Activated T-cell treated with anti-CD3 and anti-CD28 coated beads for 48 hours (primary cell): ENCODE measurements at regions not wholly inside any gene's neighbourhood (a gene's known extent, or its start where the extent isn't known, plus 50 kb on each side); places are given as distances from the start of the nearest gene placed in this dataset.
A peak's percentile ranks its signal among the peaks of the same experiment; 100 is the strongest.
"Not testable (repeated sequence)": the region's sequence is repeated elsewhere in the genome, so short reads cannot be mapped to it uniquely, and the experiment has no call there.

Experiments
- DNase-seq: peaks from one replicate; pipeline ENCODE4 v3.0.0-alpha.2; 2020; ENCODE audit warnings: low read depth

DNA sequence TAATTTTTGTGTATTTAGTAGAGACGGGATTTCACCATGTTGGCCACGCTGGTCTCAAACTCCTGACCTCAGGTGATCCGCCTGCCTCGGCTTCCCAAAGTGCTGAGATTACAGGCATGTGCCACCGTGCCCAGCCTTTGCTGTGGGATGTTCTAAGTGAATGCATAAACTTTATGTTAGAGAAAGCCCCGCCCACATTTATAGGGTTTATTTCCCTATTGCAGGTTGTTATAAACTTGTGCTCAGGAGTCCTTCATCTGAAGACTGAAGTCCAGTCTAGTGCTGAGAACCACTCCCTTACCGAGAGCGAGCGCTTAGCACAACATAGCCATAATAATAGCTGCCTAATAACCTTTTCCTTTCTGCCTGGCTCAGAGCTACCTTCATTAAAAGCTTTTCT, 75.4 kb upstream of the ZNF217 start:
- no peak for DNase-seq

DNA sequence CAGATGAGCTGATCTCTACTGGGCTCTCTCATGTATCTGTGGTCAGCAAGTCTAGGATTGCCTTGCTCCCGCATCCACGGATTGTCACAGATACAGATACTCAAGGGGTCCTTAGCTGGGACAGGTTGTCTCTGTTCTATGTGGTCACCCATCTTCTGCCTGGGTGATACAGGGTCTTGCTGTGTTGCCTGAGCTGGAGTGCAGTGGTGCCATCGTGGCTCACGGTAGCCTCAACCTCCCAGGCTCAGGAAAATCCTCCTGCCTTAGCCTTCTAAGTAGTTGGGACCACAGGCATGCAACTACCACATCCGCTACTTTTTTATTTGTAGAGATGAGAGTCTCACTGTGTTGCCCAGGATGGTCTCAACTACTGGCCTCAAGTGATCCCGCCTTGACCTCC, 72.5 kb upstream of the ZNF217 start:
- no peak for DNase-seq

DNA sequence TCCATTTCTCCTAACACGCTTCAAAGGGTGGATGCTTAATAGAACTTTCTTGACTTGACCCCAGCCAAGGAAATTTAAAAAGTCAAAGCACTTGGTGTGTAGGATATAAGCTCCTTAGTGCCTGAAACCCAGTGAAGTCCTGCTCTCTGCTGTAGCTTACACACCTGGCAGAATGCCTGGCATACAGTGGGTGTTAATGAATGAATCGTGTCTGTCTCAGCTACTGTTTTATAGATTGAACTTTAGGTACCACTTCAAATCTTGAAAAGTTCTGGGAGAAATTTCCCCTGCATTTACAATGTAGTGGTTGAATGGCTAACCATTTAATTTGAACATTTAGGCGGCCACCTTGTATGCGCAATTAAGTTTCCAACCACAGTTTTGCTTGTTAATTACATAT, 70.5 kb upstream of the ZNF217 start:
- no peak for DNase-seq

GRCh38 chr20:53663521-53663920, 69.9 kb upstream of the ZNF217 start:
- not testable (repeated sequence) for DNase-seq

DNA sequence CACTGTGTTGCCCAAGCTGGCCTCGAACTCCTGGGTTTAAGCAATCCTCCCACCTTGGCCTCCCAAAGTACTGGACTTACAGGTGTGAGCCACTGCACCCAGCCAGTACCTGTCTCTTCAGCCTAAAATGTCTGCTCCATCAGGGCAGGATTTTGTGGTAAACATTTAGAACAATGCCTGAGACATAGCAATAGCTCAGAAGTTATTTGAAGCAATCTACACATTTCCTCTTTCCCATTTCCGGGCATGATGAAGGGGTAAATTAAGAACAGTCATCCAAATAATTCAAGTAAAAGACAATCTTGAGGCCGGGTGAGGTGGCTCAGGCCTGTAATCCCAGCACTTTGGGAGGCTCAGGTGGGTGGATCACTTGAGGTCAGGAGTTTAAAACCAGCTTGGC, 69.0 kb upstream of the ZNF217 start:
- no peak for DNase-seq

GRCh38 chr20:53660947-53661381, 67.3 kb upstream of the ZNF217 start:
- DNase-seq: no peak

GRCh38 chr20:53660078-53660909, 66.7 kb upstream of the ZNF217 start:
- peak; percentile 34 for DNase-seq

GRCh38 chr20:53658973-53659372, 65.3 kb upstream of the ZNF217 start:
- DNase-seq: no peak

DNA sequence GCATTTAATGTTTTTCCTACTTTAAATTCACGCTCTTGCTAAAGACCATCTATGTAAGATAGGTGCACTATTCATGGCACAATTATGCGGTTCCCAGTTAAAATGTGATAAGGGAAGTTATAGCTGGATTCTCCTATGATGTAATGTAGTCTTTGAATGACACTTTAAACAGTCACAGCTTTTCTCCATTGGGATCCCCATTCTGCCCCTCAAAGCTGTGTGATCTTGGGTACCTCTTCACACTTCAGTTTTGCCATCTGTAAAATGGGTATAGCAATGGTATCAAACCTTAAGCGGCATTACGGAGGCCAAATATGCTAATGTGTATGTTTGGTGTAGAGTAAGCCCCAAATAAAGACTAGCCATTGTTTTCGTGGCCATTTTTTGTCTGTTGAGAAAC, 64.7 kb upstream of the ZNF217 start:
- DNase-seq: no peak

GRCh38 chr20:53657732-53658131, 64.1 kb upstream of the ZNF217 start:
- DNase-seq: no peak

GRCh38 chr20:53657279-53657678, 63.6 kb upstream of the ZNF217 start:
- DNase-seq: no peak

GRCh38 chr20:53656293-53657202, 62.9 kb upstream of the ZNF217 start:
- DNase-seq: no peak

DNA sequence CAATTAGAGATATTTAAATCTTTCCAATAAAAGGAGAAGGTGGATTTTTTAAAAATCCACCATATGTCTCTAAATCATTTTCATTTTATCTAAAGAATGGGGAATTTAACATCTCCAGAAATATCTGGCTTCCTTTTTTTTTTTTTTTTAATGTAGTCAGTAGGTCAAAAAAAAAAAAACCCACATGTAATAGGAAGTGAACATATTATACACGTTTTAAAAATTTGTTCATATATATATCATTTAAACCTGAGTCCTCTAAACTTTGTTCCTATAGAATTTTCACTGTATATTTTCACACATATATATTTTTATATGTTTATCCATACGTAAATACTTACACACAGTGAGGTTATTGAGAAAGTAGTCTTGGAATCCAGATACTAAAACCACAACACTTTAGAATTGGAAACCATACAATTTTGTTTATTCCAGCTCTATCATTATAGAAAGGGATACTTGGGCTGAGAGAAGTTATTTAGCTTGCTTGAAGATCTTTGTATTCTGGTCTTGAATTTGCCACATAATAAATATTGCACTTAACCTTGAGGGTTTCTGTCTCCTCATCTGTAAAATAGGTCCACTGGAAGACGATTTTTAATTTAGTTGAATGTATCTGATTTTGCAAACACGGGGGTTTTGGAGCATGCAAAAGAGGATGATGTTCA, 62.1 kb upstream of the ZNF217 start:
- no peak for DNase-seq

DNA sequence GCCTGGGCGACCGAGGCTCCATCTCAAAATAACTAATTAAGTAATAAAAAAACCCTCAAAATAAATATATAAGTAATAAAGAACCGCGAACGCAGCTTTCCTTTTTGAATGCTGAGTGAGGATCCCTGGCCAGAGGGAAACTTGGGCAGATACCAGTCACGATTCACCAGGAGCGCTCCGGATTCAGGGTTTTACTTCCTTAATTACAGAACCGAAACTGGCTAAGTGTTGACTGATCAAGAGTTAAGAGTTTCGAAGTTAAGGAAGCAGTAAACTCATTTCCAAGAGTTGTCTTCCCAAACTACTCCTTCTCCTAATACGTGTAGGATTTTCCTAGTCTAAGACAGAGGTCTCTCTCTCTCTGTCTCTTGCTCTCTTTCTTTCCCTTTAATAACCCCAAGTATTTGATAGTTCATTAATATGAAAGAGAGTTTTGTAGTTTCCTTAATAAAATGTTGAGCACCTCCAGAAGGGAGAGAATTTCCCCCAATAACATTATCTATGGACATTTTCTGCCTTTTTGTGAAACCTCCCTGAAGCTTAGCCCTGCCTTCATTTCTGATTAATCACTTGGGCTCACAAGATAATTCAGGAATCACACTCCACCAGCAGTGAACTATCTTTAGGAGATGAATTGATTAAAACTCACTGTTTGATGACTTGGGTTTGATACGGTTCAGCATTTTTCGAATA, 61.4 kb upstream of the ZNF217 start:
- DNase-seq: no peak

DNA sequence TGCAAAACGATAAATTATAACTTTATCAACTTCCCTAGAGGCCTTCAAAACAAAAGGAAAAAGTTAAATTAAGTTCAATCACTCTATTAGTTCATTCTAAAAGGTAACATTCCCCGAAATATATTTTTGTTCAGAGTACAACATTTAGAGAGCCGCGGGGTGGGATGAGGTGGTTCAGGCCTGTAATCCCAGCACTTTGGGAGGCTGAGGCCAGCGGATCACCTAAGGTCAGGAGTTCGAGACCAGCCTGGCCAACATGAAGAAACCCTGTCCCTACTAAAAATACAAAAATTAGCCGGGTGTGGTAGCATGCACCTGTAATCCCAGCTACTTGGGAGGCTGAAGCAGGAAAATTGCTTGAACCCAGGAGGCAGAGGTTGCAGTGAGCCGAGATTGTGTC, 60.9 kb upstream of the ZNF217 start:
- not testable (repeated sequence) for DNase-seq

DNA sequence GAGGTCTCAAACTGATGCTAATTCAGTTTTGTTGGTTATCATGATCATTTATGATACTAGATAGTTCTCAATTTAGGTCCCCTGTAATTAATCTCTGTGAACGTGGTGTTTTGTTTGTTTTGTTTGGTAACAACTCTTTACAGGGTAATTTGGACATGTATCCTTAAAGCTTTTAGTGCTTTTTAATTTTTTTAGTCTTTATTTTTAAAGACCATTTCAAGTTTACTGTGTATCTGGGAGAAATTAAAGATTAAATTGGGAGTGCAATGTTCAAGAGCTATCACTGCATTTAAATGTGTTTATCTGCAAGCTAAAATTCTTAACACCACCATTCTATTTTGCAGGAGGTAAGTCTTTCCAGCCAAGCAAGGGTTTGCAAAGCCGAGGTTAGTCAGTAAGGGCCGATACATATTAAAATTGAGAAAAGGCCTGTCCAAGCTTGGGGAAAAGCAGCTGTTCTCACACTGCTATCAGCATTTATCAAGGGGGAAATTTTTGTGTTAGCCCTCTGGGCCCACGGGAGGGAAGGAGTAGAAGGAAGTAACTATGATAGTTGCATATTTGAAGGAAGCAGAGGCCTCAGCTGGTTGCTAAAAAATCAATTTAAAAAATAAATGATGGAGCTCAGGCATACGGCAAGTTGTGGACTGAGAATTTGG, 59.3 kb upstream of the ZNF217 start:
- DNase-seq: no peak

DNA sequence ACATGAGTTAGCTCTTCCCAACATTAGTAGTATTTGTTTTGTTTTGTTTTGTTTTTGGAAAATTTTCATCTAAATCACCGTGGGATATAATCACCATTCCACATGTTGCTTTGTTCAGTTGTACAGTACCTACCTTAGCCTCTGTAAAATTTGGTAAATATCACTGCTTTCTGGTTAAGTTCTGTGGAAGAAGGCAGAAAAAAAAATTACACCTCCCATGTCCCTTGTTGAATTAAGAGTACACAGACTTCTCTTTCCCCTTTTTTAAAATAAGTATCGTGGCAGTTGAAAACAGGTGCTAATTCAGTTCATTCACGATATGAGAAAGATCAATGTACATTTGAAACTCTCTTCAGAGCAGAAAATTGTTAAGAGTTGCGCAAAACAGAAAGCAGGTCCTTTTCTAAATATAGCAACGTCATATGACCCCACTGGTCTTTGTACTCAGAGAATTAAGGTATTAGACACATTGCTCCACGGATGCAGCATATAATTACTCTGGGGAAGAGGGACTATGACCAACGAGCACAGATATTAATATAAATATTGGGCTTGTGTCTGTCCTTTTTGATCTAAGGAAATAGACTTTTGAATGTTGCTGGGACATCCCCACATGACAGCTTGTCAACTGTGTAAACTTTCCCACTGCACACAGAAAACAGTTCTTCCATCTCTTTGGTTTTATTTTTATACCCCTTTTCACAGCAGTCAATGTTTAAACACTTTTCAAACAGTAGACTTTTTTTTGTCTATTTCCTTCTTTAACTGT, 58.6 kb upstream of the ZNF217 start:
- no peak for DNase-seq

- not testable (repeated sequence) for DNase-seq
Measured at GRCh38 chr20:53649493-53649892, 55.9 kb upstream of the ZNF217 start.

DNA sequence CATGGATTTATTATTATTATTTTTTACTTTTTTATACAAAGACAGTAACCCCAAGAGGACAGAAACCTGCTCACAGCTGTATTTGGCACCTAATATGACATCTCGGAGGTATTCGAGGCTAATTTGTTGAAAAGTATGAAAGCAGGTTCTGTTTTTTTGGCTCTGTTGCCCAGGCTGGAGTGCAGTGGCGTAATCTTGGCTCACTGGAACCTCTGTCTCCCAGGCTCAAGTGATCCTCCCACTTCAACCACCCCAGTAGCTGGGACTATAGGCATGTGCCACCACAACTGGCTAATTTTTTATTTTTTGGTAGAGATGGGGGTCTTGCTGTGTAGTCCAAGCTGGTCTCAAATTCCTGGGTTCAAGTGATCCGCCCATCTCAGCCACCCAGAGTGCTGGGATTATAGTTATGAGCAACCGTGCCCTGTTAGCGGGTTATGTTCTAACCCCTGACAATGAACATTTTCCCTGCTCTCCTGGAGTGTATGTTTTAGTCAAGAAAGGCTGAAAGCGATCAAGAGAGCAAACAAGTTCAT, 53.7 kb upstream of the ZNF217 start:
- DNase-seq: no peak

DNA sequence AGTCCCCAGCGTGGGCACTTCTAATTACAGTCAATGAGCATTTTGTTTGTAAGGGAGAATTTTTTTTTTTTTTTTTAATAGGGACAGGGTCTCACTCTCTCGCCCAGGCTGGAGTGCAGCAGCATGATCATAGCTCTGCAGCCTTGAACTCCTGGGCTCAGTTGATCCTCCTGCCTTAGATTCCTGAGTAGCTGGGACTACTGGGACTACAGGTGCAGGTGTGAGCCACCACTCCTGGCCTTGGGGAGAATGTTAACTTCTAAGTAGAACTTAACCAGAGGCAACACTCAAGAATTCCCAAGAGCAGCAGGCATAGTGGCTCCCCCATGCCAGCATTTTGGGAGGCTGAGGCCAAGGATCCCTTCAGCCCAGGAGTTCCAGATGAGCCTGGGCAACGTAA, 52.9 kb upstream of the ZNF217 start:
- DNase-seq: no peak

DNA sequence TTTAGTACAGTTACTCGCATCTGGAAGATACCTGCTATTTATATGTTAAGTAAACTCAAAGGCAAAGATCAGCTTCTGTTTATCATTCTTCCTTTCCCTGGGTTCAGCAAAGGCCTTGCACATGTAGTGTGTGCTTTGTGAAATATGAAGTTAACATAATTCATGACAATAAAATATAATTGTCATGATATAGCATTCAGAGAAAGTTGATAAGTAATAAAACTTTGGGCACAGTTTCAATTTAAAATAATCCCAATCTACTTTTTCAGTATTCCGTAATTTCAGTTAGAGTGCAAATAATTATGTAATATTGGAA, 51.9 kb upstream of the ZNF217 start:
- no peak for DNase-seq
